ENCODE measurements at regions not wholly inside any gene's neighbourhood (a gene's known extent, or its start where the extent isn't known, plus 50 kb on each side); places are given as distances from the start of the nearest gene placed in this dataset.
"Not testable (repeated sequence)": the region's sequence is repeated elsewhere in the genome, so short reads cannot be mapped to it uniquely, and the experiment has no call there.

GRCh38 chr9:33677506-33677809 lies 117.9 kb upstream of the PRSS3 start:
- Mint-ChIP-seq H3K4me1 (peaks cover 14% of the 10 kb centered on the region), H3K9me3 (no peaks in the 10 kb centered on the region), H3K4me3 (peak overlapping the region; percentile 87), H3K36me3 (no peaks in the 10 kb centered on the region), H3K27ac (no peak overlapping the region)
- ATAC-seq = no peak
- DNase-seq (ENCODE audit: low spot score in 2 of 2) = no peak

DNA sequence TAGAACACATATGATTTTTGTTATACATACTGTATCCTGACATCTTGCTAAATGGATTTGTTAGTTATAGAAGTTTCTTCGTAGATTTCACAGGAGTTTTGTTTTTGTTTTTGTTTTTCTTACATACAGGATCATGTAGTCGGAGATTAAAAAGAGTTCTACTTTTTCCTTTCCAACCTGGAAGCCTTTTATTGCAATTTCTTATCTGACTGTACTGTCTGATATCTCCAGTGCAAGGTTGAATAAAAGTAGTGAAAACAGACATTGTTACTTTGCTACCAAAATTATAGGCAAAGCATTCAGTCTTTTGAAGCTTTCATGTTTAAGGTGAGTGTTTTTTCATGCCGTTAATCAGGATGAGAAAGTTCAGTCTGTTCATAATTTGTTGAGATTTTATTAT lies 117.4 kb upstream of the PRSS3 start:
- no peak overlapping the region for H3K27ac Mint-ChIP-seq
- no peak for ATAC-seq
- H3K9me3 Mint-ChIP-seq = no peaks in the 10 kb centered on the region
- DNase-seq (ENCODE audit: low spot score in 2 of 2) = no peak
- no peaks in the 10 kb centered on the region for H3K36me3 Mint-ChIP-seq
- peaks cover 14% of the 10 kb centered on the region for H3K4me1 Mint-ChIP-seq
- no peak overlapping the region for H3K4me3 Mint-ChIP-seq

DNA sequence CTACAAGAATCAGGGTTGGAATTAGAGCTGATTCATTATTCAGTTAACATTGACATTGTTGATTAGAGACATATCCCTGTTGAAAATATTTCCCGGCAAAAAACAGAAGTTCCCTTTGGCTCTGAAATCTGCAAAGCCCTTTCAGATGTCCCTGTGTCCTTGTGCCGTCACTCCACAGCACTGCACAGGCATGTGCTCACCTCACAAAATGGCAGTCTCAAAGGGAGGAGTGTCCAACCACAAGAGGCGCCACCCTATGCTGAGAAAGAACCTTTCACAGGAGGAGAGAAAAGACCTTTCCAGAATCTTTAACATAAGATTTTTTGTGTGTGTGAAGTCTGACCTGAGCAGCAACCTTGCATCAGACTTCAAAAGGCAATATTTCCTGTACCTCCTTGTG lies 112.8 kb upstream of the PRSS3 start:
- no peaks in the 10 kb centered on the region for H3K9me3 Mint-ChIP-seq
- no peaks in the 10 kb centered on the region for H3K36me3 Mint-ChIP-seq
- peaks cover 1% of the 10 kb centered on the region for H3K4me1 Mint-ChIP-seq
- ATAC-seq (no peak), DNase-seq (ENCODE audit: low spot score in 2 of 2) (no peak)
- no peak overlapping the region for H3K4me3 Mint-ChIP-seq
- H3K27ac Mint-ChIP-seq = no peak overlapping the region

DNA sequence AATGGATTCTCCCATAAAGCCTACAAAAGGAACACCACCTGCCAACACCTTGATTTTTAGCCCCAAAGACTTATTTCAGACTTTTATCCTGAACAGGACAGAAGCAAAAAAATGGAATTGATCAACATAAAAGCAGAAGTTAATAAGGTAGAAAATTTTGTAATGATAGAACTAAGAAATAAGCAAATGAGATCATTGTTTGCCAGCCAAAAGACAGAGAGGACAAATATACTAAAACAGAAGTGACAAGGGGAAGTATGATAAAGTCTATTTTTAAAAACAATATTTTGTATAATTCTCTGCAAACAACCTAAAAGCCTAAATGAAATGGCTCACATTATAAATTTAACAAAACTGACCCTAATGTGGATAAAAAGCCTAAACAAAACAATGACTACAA lies 110.5 kb upstream of the PRSS3 start:
- ATAC-seq (no peak), DNase-seq (ENCODE audit: low spot score in 2 of 2) (no peak)
- no peaks in the 10 kb centered on the region for H3K36me3 Mint-ChIP-seq
- no peak overlapping the region for H3K4me3 Mint-ChIP-seq
- H3K9me3 Mint-ChIP-seq = no peaks in the 10 kb centered on the region
- no peaks in the 10 kb centered on the region for H3K4me1 Mint-ChIP-seq
- no peak overlapping the region for H3K27ac Mint-ChIP-seq

DNA sequence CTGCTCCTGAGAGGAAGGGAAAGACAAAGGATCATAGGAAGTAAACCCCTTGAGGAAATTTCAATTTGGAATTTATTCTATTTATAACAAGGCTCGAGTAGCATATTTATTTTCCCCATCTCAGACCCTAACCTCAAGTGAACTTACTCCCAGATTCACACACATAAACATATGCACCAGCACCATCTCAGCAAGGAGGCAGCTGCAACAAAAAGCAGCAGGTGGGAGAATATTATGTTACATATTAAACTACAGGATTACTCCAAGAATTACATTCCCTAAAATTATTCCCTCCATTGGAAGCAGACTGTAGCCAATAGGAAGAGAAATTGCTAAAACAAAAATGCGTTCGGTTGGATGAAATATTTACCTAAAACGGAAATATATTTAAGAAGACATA lies 108.4 kb upstream of the PRSS3 start:
- no peaks in the 10 kb centered on the region for H3K36me3 Mint-ChIP-seq
- H3K4me1 Mint-ChIP-seq = no peaks in the 10 kb centered on the region
- ATAC-seq (no peak), DNase-seq (ENCODE audit: low spot score in 2 of 2) (no peak)
- no peaks in the 10 kb centered on the region for H3K9me3 Mint-ChIP-seq
- no peak overlapping the region for H3K4me3 Mint-ChIP-seq
- no peak overlapping the region for H3K27ac Mint-ChIP-seq

GRCh38 chr9:33687779-33688178 lies 107.6 kb upstream of the PRSS3 start:
- H3K4me3 Mint-ChIP-seq = no peak overlapping the region
- H3K27ac Mint-ChIP-seq = no peak overlapping the region
- DNase-seq (ENCODE audit: low spot score in 2 of 2) (no peak), ATAC-seq (no peak)
- no peaks in the 10 kb centered on the region for H3K4me1 Mint-ChIP-seq
- H3K9me3 Mint-ChIP-seq = no peaks in the 10 kb centered on the region
- no peaks in the 10 kb centered on the region for H3K36me3 Mint-ChIP-seq

DNA sequence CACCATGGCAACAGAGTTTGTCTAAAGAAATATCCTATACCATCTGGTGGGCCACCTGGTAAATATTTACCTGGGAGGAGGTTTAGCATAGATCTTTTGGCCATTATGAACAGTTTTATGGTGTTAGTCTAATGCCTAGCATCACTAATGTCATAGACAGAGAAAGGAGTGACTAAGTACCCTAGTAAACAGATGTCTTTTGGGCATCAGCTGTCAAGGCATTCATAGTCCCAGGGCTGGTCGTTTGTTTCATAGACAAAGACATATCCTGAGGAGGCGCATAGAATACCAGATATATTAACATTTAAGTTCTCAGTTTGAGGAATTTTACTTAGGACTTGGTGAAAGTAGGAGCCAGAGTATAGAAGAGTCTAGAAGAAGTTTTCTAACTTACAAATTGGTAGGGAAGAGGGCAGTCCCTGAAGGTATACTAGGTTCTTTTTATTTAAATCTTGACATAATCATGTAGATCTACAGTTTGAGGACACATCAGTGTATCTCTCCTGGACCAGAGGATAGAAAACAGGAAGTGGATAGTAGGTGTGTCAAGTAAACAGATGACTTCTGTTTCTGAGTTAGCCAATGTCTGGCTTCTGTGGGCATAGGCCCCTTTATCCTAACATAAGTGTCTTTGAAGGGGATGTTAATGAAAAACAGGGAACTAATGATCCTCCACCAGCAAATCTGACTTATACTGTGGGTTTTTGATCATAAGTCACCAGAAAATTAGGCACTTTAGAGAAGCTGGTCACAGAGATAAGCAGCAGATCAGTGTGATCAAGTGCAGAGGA lies 105.0 kb upstream of the PRSS3 start:
- H3K4me3 Mint-ChIP-seq = no peak overlapping the region
- no peak for ATAC-seq
- H3K27ac Mint-ChIP-seq = no peak overlapping the region
- H3K36me3 Mint-ChIP-seq = no peaks in the 10 kb centered on the region
- no peak for DNase-seq (ENCODE audit: low spot score in 2 of 2)
- no peaks in the 10 kb centered on the region for H3K4me1 Mint-ChIP-seq
- H3K9me3 Mint-ChIP-seq = no peaks in the 10 kb centered on the region

DNA sequence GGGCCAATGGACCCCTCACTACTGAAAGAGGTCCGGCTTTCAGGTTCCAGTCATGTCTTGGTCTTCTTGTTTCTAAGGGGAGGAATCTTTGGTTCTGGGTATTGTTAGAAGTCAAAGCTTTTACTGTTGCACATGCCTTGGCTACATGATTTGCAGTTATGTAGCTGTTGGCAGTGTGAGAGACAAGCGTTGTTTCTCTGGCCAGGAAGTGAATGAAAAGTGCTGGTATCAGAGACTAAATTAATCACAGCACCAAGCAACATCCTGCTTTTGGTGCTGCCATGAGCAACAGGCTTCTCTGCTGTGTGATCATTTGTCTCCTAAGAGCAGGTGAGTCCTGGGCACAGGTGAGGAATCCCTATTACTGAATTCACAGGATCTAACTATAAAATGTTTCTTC lies 100.1 kb upstream of the PRSS3 start:
- H3K4me1 Mint-ChIP-seq = no peaks in the 10 kb centered on the region
- no peak for ATAC-seq
- no peaks in the 10 kb centered on the region for H3K36me3 Mint-ChIP-seq
- H3K4me3 Mint-ChIP-seq = no peak overlapping the region
- no peak overlapping the region for H3K27ac Mint-ChIP-seq
- no peak for DNase-seq (ENCODE audit: low spot score in 2 of 2)
- H3K9me3 Mint-ChIP-seq = no peaks in the 10 kb centered on the region

GRCh38 chr9:33695856-33696255 lies 99.5 kb upstream of the PRSS3 start:
- ATAC-seq = no peak
- no peak for DNase-seq (ENCODE audit: low spot score in 2 of 2)
- Mint-ChIP-seq H3K4me3 (no peak overlapping the region), H3K9me3 (no peaks in the 10 kb centered on the region), H3K4me1 (peaks cover 2% of the 10 kb centered on the region), H3K27ac (no peak overlapping the region), H3K36me3 (no peaks in the 10 kb centered on the region)

- DNase-seq (ENCODE audit: low spot score in 2 of 2) = no peak
- Mint-ChIP-seq H3K27ac (no peak overlapping the region), H3K36me3 (no peaks in the 10 kb centered on the region), H3K9me3 (no peaks in the 10 kb centered on the region), H3K4me3 (no peak overlapping the region), H3K4me1 (peaks cover 6% of the 10 kb centered on the region)
- ATAC-seq = no peak
Measured at GRCh38 chr9:33697171-33697570, 98.2 kb upstream of the PRSS3 start.

GRCh38 chr9:33698267-33698666 lies 97.1 kb upstream of the PRSS3 start:
- no peak overlapping the region for H3K4me3 Mint-ChIP-seq
- ATAC-seq (no peak), DNase-seq (ENCODE audit: low spot score in 2 of 2) (no peak)
- H3K4me1 Mint-ChIP-seq = peaks cover 6% of the 10 kb centered on the region
- no peaks in the 10 kb centered on the region for H3K36me3 Mint-ChIP-seq
- H3K9me3 Mint-ChIP-seq = no peaks in the 10 kb centered on the region
- H3K27ac Mint-ChIP-seq = no peak overlapping the region

DNA sequence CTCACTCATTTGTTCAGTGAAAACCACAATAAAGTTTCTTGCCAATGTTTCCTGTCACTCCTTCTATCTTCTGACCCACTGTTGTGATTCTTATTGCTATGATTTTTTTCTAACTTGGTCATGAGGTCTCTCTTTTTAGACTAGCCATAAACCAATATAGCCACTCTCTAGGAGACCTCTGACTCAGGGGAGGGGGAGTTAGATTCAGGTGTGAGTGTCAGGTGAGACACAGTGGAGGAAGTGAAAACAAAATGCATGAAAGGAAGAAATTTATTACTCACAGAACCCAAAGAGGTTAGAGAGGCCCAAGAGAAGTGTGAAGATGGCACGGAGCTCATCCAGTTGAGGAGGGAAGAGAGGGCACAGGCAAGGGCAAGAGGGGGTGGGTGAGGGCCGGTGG lies 94.4 kb upstream of the PRSS3 start:
- not testable (repeated sequence) for H3K36me3 Mint-ChIP-seq; H3K4me3 Mint-ChIP-seq; H3K4me1 Mint-ChIP-seq; H3K9me3 Mint-ChIP-seq; H3K27ac Mint-ChIP-seq; DNase-seq (ENCODE audit: low spot score in 2 of 2)
- ATAC-seq = peak; percentile 49

GRCh38 chr9:33703430-33704102 lies 91.8 kb upstream of the PRSS3 start:
- no peak for DNase-seq (ENCODE audit: low spot score in 2 of 2)
- no peaks in the 10 kb centered on the region for H3K36me3 Mint-ChIP-seq
- ATAC-seq = no peak
- H3K9me3 Mint-ChIP-seq = peaks cover 2% of the 10 kb centered on the region
- H3K4me3 Mint-ChIP-seq = no peak overlapping the region
- peaks cover 6% of the 10 kb centered on the region for H3K4me1 Mint-ChIP-seq
- no peak overlapping the region for H3K27ac Mint-ChIP-seq

GRCh38 chr9:33705440-33705839 lies 89.9 kb upstream of the PRSS3 start:
- H3K9me3 Mint-ChIP-seq; DNase-seq (ENCODE audit: low spot score in 2 of 2); H3K4me1 Mint-ChIP-seq; ATAC-seq; H3K27ac Mint-ChIP-seq; H3K4me3 Mint-ChIP-seq; H3K36me3 Mint-ChIP-seq: not testable (repeated sequence)

DNA sequence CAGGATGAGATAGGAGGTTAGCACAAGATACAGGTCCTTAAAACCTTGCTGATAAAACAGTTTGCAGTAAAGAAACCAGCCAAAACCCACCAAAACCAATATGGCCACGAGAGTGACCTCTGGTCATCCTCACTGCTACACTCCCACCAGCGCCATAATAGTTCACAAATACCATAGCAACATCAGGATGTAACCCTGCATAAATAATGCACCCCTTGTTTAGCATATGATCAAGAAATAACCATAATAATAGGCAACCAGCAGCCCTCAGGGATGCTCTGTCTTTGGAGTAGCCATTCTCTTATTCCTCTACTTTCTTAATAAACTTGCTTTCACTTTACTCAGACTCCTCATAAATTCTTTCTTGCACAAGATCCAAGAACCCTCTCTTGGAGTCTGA lies 86.9 kb upstream of the PRSS3 start:
- H3K27ac Mint-ChIP-seq = no peak overlapping the region
- H3K4me3 Mint-ChIP-seq = no peak overlapping the region
- H3K4me1 Mint-ChIP-seq = no peaks in the 10 kb centered on the region
- peaks cover 2% of the 10 kb centered on the region for H3K9me3 Mint-ChIP-seq
- ATAC-seq (no peak), DNase-seq (ENCODE audit: low spot score in 2 of 2) (no peak)
- no peaks in the 10 kb centered on the region for H3K36me3 Mint-ChIP-seq

DNA sequence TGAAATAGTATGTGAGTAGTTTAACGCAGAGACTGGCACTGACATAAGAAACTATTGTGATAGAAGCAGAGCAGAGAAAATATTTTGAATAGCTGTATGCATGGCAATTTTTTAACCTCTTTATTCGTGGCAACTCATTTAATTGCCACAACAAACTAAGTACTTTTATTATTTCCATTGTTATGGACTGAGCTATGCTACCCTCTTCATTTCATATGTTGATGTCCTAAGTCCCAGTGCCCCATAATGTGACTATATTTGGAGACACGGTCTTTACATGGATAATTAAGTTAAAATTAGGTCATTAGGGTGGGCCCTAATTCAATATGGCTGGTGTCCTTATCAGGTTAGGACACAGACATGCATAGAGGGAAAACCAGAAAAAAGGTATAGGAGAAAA lies 86.1 kb upstream of the PRSS3 start:
- Mint-ChIP-seq H3K4me1 (no peaks in the 10 kb centered on the region), H3K9me3 (peaks cover 2% of the 10 kb centered on the region), H3K27ac (no peak overlapping the region), H3K36me3 (no peaks in the 10 kb centered on the region), H3K4me3 (no peak overlapping the region)
- no peak for ATAC-seq
- DNase-seq (ENCODE audit: low spot score in 2 of 2) = no peak

Measured in stimulated activated effector memory CD8-positive, alpha-beta T cell treated with anti-CD3 and anti-CD28 coated beads, Interleukin-12 subunit alpha, Interleukin-12 subunit beta, amount 100 ng/mL, for 72 hours (primary cell).